Tibial artery (tissue), 4 donors: ENCODE measurements at regions not wholly inside any gene's neighbourhood (a gene's known extent, or its start where the extent isn't known, plus 50 kb on each side); places are given as distances from the start of the nearest gene placed in this dataset.
"Not testable (repeated sequence)": the region's sequence is repeated elsewhere in the genome, so short reads cannot be mapped to it uniquely, and the experiment has no call there.

Source experiments
- DNase-seq, 2 donors: peaks; one replicate each; pipeline ENCODE4 v3.0.0-alpha.2; 2019
- H3K27ac ChIP-seq, 2 donors: fragments of 200-600 bp; sonication (generic) in 1 of 2; 1 replicate in 1 of 2; 2 replicates in 1 of 2; pipeline ENCODE4 v1.5.1; 2018 to 2019; ENCODE audit warnings: mild to moderate bottlenecking in 1 of 2
- H3K27me3 ChIP-seq, 2 donors: fragments of 200-600 bp; sonication (generic) in 1 of 2; one replicate each; pipeline versions ENCODE4 v1.5.1 to v1.6.0; 2016 to 2019
- H3K36me3 ChIP-seq, 3 donors: fragments of 200-600 bp; sonication (generic) in 2 of 3; one replicate each; pipeline ENCODE4 v1.5.1; 2016 to 2019; ENCODE audit warnings: mild to moderate bottlenecking in 2 of 3
- H3K4me1 ChIP-seq, 4 donors: fragments of 200-600 bp; sonication (generic) in 2 of 4; 1 replicate in 3 of 4; 2 replicates in 1 of 4; pipeline ENCODE4 v1.5.1; 2016 to 2019
- H3K4me3 ChIP-seq, 2 donors: fragments of 200-600 bp; sonication (generic) in 1 of 2; 1 replicate in 1 of 2; 2 replicates in 1 of 2; pipeline ENCODE4 v1.5.1; 2018 to 2019; ENCODE audit warnings: mild to moderate bottlenecking in 2 of 2
- H3K9me3 ChIP-seq, 3 donors: fragments of 200-600 bp; sonication (generic) in 1 of 3; one replicate each; pipeline ENCODE4 v1.5.1; 2016 to 2019
- CTCF ChIP-seq, 2 experiments: fragments of 200-600 bp in 1 of 2; fragments of 450-650 bp in 1 of 2; IDR thresholded peaks; one replicate each; pipeline ENCODE4 v1.5.1; 2017 to 2019; ENCODE audit warnings: antibody characterized with exemption in 2 of 2, mild to moderate bottlenecking in 1 of 2, moderate library complexity in 1 of 2
- intact Hi-C: fragments of 100-400 bp; cut with DNase I; formaldehyde crosslinking; loops from one replicate; pipeline ENCODE4 v1.15.0; 2023; ENCODE audit warnings: low total_unique reads

- Histone ChIP-seq H3K4me3 (no peak overlapping the region), H3K36me3 (no peaks in the 10 kb centered on the region), H3K27ac (no peak overlapping the region), H3K27me3 (no peaks in the 10 kb centered on the region), H3K4me1 (no peaks in the 10 kb centered on the region), H3K9me3 (no peaks in the 10 kb centered on the region)
- intact Hi-C loops = no loop called here
- DNase-seq = no peak
- no peak for TF ChIP-seq CTCF (IDR thresholded peaks at IDR 0.05)
These were observed 114.7 kb upstream of the OR13F1 start for GRCh38 chr9:104389341-104389740.

- intact Hi-C loops, DNase-seq, H3K9me3 ChIP-seq, H3K27me3 ChIP-seq, H3K4me1 ChIP-seq, H3K4me3 ChIP-seq, H3K27ac ChIP-seq, H3K36me3 ChIP-seq: not testable (repeated sequence)
These were observed 109.2 kb upstream of the OR13F1 start for GRCh38 chr9:104394901-104395300.

- DNase-seq = no peak
- Histone ChIP-seq H3K27ac (peak overlapping the region in 1 of 2 donors; percentile 44), H3K36me3 (no peaks in the 10 kb centered on the region), H3K9me3 (no peaks in the 10 kb centered on the region), H3K4me1 (peaks cover 0 to 36% (median 2%) of the 10 kb centered on the region in 4 donors), H3K27me3 (no peaks in the 10 kb centered on the region), H3K4me3 (no peak overlapping the region)
- TF ChIP-seq CTCF (IDR thresholded peaks at IDR 0.05) = no peak
- intact Hi-C loops = no loop called here
These were observed 91.8 kb upstream of the OR13F1 start for GRCh38 chr9:104412238-104412637.

GRCh38 chr9:104416470-104416869 lies 87.6 kb upstream of the OR13F1 start:
- intact Hi-C loops = no loop called here
- Histone ChIP-seq H3K4me1 (peaks cover 0 to 33% (median 2%) of the 10 kb centered on the region in 4 donors), H3K27me3 (no peaks in the 10 kb centered on the region), H3K27ac (no peak overlapping the region), H3K9me3 (no peaks in the 10 kb centered on the region), H3K4me3 (no peak overlapping the region), H3K36me3 (no peaks in the 10 kb centered on the region)
- TF ChIP-seq CTCF (IDR thresholded peaks at IDR 0.05) = no peak
- DNase-seq = no peak

- intact Hi-C loops = no loop called here
- no peaks in the 10 kb centered on the region for H3K36me3 ChIP-seq
- H3K27ac ChIP-seq = no peak overlapping the region
- no peaks in the 10 kb centered on the region for H3K9me3 ChIP-seq
- TF ChIP-seq CTCF (IDR thresholded peaks at IDR 0.05) = no peak
- H3K27me3 ChIP-seq = no peaks in the 10 kb centered on the region
- peaks cover 0 to 33% (median 2%) of the 10 kb centered on the region in 4 donors for H3K4me1 ChIP-seq
- DNase-seq = no peak
- H3K4me3 ChIP-seq = no peak overlapping the region
These were observed 86.8 kb upstream of the OR13F1 start for GRCh38 chr9:104417296-104417695.

GRCh38 chr9:104429031-104429546 lies 75.0 kb upstream of the OR13F1 start:
- Histone ChIP-seq H3K4me1 (no peaks in the 10 kb centered on the region), H3K27ac (no peak overlapping the region), H3K4me3 (no peak overlapping the region), H3K9me3 (peaks cover 0 to 8% (median 0%) of the 10 kb centered on the region in 3 donors), H3K27me3 (no peaks in the 10 kb centered on the region), H3K36me3 (no peaks in the 10 kb centered on the region)
- intact Hi-C loops = no loop called here
- no peak for DNase-seq
- TF ChIP-seq CTCF (IDR thresholded peaks at IDR 0.05) = no peak
